Endothelial cell of umbilical vein (primary cell): ENCODE measurements at regions not wholly inside any gene's neighbourhood (a gene's known extent, or its start where the extent isn't known, plus 50 kb on each side); places are given as distances from the start of the nearest gene placed in this dataset.

Experiments
- BruUV-seq: library from RNA; stranded (reverse); fragments of 400-500 nt; replicated peaks from 2 replicates; lab custom pipeline; 2021; lab: Mats Ljungman, UMichigan
- CTCF ChIA-PET: fragments of 300-600, 350-600 bp; sonication (Branson Sonifier 250); formaldehyde crosslinking; loops from one replicate; lab custom pipeline; 2021; ENCODE audit warnings: antibody characterized with exemption, inconsistent platforms; lab: Charles Lee
- POLR2A ChIA-PET: fragments of 300-600, 350-600 bp; sonication (Branson Sonifier 250); formaldehyde crosslinking; loops from one replicate; lab custom pipeline; 2021; ENCODE audit warnings: antibody characterized with exemption, inconsistent platforms; lab: Charles Lee
- DNase-seq: peaks from one replicate; pipeline ENCODE4 v3.0.0-alpha.2; 2011; ENCODE audit warnings: low read depth, low spot score
- FAIRE-seq: peaks from 2 replicates; lab custom pipeline; 2011; peaks lifted over from hg19 to GRCh38; lab: Jason Lieb, UNC
- H2AFZ ChIP-seq: 2 replicates; pipeline ENCODE4 v1.6.0; 2012; ENCODE audit warnings: low read depth, low read length, control low read depth, inconsistent platforms
- H3K27ac ChIP-seq: 2 replicates; pipeline ENCODE4 v1.5.1; 2011; ENCODE audit warnings: low read depth, mild to moderate bottlenecking, control low read depth, low read length, moderate library complexity; ENCODE audit not compliant: insufficient read depth
- H3K27me3 ChIP-seq, 2 experiments: 2 replicates each; pipeline versions ENCODE4 v1.6.0 to v1.6.1; 2011; ENCODE audit warnings: low read length in 2 of 2, mixed read lengths in 1 of 2; ENCODE audit not compliant: control insufficient read depth in 2 of 2, insufficient read depth in 2 of 2
- H3K36me3 ChIP-seq, 2 experiments: 2 replicates in 1 of 2; 3 replicates in 1 of 2; pipeline ENCODE4 v1.5.1; 2011; ENCODE audit warnings: low read length in 2 of 2, mild to moderate bottlenecking in 1 of 2, moderate library complexity in 1 of 2; ENCODE audit not compliant: control insufficient read depth in 2 of 2, insufficient read depth in 2 of 2; ENCODE audit errors: extremely low read depth in 1 of 2
- H3K4me1 ChIP-seq: 3 replicates; pipeline ENCODE4 v1.5.1; 2011; ENCODE audit warnings: mild to moderate bottlenecking, low read length; ENCODE audit not compliant: control insufficient read depth, insufficient read depth; ENCODE audit errors: extremely low read depth
- H3K4me2 ChIP-seq: 2 replicates; pipeline ENCODE4 v1.6.1; 2011; ENCODE audit warnings: low read length, control low read depth, mixed read lengths; ENCODE audit not compliant: insufficient read depth
- H3K4me3 ChIP-seq, 3 experiments: fragments of 200-600 bp in 1 of 3; sonication (generic), shearing (Covaris generic) in 1 of 3; replicated peaks in 1 of 3; 2 replicates each; pipeline ENCODE4 v1.5.1; 2011 to 2016; ENCODE audit warnings: control low read depth in 3 of 3, low read length in 3 of 3, mild to moderate bottlenecking in 2 of 3, inconsistent platforms in 1 of 3, low read depth in 1 of 3, moderate library complexity in 1 of 3; ENCODE audit not compliant: insufficient read depth in 1 of 3
- H3K79me2 ChIP-seq: 2 replicates; pipeline ENCODE4 v1.6.0; 2012; ENCODE audit warnings: low read length, inconsistent platforms; ENCODE audit not compliant: control insufficient read depth, insufficient read depth
- H3K9ac ChIP-seq: replicated peaks from 2 replicates; pipeline ENCODE3; 2011; ENCODE audit warnings: low read length, control low read depth; ENCODE audit not compliant: insufficient read depth; ENCODE audit errors: extremely low read depth
- H3K9me1 ChIP-seq: replicated peaks from 3 replicates; pipeline ENCODE4 v1.6.0; 2011; ENCODE audit warnings: mild to moderate bottlenecking, low read length; ENCODE audit not compliant: control insufficient read depth, insufficient read depth; ENCODE audit errors: extremely low read depth
- H3K9me3 ChIP-seq: replicated peaks from 2 replicates; pipeline ENCODE4 v1.5.1; 2012; ENCODE audit warnings: low read length, inconsistent platforms; ENCODE audit not compliant: control insufficient read depth, insufficient read depth
- H4K20me1 ChIP-seq: replicated peaks from 2 replicates; pipeline ENCODE3; 2011; ENCODE audit warnings: mild to moderate bottlenecking, low read length; ENCODE audit not compliant: control insufficient read depth, insufficient read depth; ENCODE audit errors: extremely low read depth
- EZH2 ChIP-seq: IDR thresholded peaks from 2 replicates; pipeline ENCODE4 v1.6.1; 2012; ENCODE audit warnings: borderline replicate concordance, low read depth, mild to moderate bottlenecking, moderate library complexity, low read length, inconsistent platforms; ENCODE audit not compliant: severe bottlenecking
- FOS ChIP-seq: IDR thresholded peaks from 2 replicates; pipeline ENCODE4 v1.6.1; 2011; ENCODE audit warnings: mild to moderate bottlenecking, low read length, moderate library complexity, borderline replicate concordance; ENCODE audit not compliant: insufficient read depth
- GATA2 ChIP-seq: IDR thresholded peaks from 2 replicates; pipeline ENCODE4 v1.7.0; 2011; ENCODE audit warnings: low read depth, mild to moderate bottlenecking, moderate library complexity, mixed read lengths, low read length; ENCODE audit not compliant: insufficient read length, insufficient read depth
- JUN ChIP-seq: IDR thresholded peaks from 2 replicates; pipeline ENCODE4 v1.6.1; 2011; ENCODE audit warnings: borderline replicate concordance, low read depth; ENCODE audit not compliant: insufficient read length, insufficient read depth
- MYC ChIP-seq: IDR thresholded peaks from one replicate; pipeline ENCODE4 v1.6.1; 2011; ENCODE audit warnings: mild to moderate bottlenecking, low read depth, low read length
- POLR2A ChIP-seq: IDR thresholded peaks from 2 replicates; pipeline ENCODE4 v1.6.1; 2012; ENCODE audit warnings: low read depth, mild to moderate bottlenecking, control low read depth, low read length
- POLR2AphosphoS5 ChIP-seq: IDR thresholded peaks from 2 replicates; pipeline ENCODE4 v1.6.1; 2012; ENCODE audit warnings: low read depth, mild to moderate bottlenecking, control low read depth, low read length, moderate library complexity; ENCODE audit not compliant: insufficient read depth
- dilution Hi-C: fragments of 300-500 bp; cut with MboI; formaldehyde crosslinking; loops from one replicate; pipeline ENCODE4 v1.15.0; 2019; ENCODE audit warnings: low sequenced_read_pairs; ENCODE audit not compliant: extremely low pct_ligation_motif_present
- intact Hi-C: fragments of 100-400 bp; cut with micrococcal nuclease; formaldehyde crosslinking; loops from one replicate; pipeline ENCODE4 v1.10.0; 2022
- TF ChIP-seq, protein P1 (sequence below): IDR thresholded peaks from 2 replicates; pipeline ENCODE4 v1.6.1; 2011; ENCODE audit not compliant: insufficient read depth, insufficient read length
- TF ChIP-seq, protein P2 (sequence below), 2 donors: IDR thresholded peaks; 1 replicate in 1 of 2; 2 replicates in 1 of 2; pipeline ENCODE4 v1.5.1; 2011; ENCODE audit warnings: low read length in 2 of 2, mild to moderate bottlenecking in 2 of 2, moderate library complexity in 2 of 2, control low read depth in 1 of 2, inconsistent platforms in 1 of 2, low read depth in 1 of 2; ENCODE audit not compliant: insufficient read depth in 1 of 2; ENCODE audit errors: extremely low read depth in 1 of 2

DNA sequence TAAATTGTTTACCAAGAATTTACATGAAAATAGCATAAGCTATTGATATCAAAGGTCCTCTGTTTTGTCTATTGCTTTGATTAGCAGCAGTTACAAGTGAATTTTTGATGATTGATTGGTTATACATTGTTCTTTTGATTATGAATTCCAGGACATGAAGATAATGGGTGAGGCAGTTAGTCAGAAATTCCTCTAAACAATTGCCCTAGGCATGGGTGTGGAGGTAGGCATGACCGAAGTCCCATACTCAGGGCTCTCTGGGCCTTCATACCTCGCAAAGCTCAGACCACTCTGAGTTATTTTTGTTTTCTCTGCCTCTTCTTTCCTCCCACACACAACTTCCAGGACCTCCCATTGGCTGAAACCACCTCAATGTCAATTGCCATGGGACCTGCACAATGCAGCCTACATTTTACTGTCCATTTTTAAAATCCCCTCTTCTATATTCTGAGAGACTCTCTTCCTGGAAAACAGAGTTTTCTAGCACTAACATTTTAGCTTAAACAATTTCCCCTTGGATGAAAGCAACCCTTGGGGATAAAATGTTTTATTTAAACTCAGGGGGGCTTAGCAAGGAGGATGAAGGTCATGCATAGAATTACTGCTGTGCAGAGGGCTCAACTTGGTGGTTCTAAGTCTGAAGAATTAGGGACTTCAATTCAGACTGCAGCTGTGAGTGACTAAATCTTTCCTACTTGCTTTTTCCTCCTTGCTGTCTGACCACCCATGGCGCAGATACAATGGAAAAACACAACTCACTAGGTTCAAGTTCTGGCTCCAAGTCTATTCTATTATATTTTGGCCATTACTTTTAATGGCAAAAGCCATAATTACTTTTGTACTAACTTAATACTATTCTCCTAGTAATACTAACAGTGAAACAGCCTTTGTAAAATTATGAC lies 594.8 kb downstream of the NTRK3 start:
- Histone ChIP-seq H3K4me1 (no peaks in the 10 kb centered on the region), H3K9me3 (no peaks in the 10 kb centered on the region), H3K27me3 (no peaks in the 10 kb centered on the region), H3K4me3 (no peak overlapping the region), H3K4me2 (no peak overlapping the region), H3K9me1 (no peaks in the 10 kb centered on the region), H3K9ac (no peak overlapping the region), H4K20me1 (no peaks in the 10 kb centered on the region), H2AFZ (no peak overlapping the region), H3K36me3 (no peaks in the 10 kb centered on the region), H3K79me2 (no peaks in the 10 kb centered on the region), H3K27ac (no peak overlapping the region)
- dilution Hi-C loops, result no loop called here
- no peak for TF ChIP-seq POLR2AphosphoS5
- no peak for TF ChIP-seq JUN
- TF ChIP-seq FOS, result no peak
- TF ChIP-seq, protein P1, sequence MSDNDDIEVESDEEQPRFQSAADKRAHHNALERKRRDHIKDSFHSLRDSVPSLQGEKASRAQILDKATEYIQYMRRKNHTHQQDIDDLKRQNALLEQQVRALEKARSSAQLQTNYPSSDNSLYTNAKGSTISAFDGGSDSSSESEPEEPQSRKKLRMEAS, result no peak
- TF ChIP-seq, protein P2, sequence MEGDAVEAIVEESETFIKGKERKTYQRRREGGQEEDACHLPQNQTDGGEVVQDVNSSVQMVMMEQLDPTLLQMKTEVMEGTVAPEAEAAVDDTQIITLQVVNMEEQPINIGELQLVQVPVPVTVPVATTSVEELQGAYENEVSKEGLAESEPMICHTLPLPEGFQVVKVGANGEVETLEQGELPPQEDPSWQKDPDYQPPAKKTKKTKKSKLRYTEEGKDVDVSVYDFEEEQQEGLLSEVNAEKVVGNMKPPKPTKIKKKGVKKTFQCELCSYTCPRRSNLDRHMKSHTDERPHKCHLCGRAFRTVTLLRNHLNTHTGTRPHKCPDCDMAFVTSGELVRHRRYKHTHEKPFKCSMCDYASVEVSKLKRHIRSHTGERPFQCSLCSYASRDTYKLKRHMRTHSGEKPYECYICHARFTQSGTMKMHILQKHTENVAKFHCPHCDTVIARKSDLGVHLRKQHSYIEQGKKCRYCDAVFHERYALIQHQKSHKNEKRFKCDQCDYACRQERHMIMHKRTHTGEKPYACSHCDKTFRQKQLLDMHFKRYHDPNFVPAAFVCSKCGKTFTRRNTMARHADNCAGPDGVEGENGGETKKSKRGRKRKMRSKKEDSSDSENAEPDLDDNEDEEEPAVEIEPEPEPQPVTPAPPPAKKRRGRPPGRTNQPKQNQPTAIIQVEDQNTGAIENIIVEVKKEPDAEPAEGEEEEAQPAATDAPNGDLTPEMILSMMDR (IDR thresholded peaks at IDR 0.05; ENCODE audit: extremely low read depth in 1 of 2, insufficient read depth in 1 of 2, low read depth in 1 of 2, low read length in 2 of 2), result no peak
- no peak for TF ChIP-seq GATA2
- TF ChIP-seq EZH2, result no peak
- no peak for TF ChIP-seq POLR2A
- TF ChIP-seq MYC, result no peak
- BruUV-seq, result no TSS peak
- CTCF ChIA-PET, result no interaction called here
- POLR2A ChIA-PET, result no interaction called here
- no peak for DNase-seq
- intact Hi-C loops, result no loop called here
- no peak for FAIRE-seq
